GM23248 (cell line): ENCODE measurements at regions not wholly inside any gene's neighbourhood (a gene's known extent, or its start where the extent isn't known, plus 50 kb on each side); places are given as distances from the start of the nearest gene placed in this dataset.

Experiments used
- DNase-seq: peaks from one replicate; pipeline ENCODE4 v3.0.0-alpha.2; 2015
- H2AFZ ChIP-seq: fragments of 200-600 bp; sonication (generic); 2 replicates; pipeline ENCODE4 v1.6.1; 2016; ENCODE audit warnings: antibody characterized with exemption
- H3F3A ChIP-seq: fragments of 200-600 bp; sonication (generic); 2 replicates; pipeline ENCODE4 v1.6.1; 2016; ENCODE audit warnings: mild to moderate bottlenecking, antibody characterized with exemption, mixed run types; ENCODE audit not compliant: insufficient read depth
- H3K27ac ChIP-seq: fragments of 200-600 bp; sonication (generic); 2 replicates; pipeline ENCODE4 v1.5.1; 2016; ENCODE audit warnings: mild to moderate bottlenecking
- H3K27me3 ChIP-seq: fragments of 200-600 bp; sonication (generic); replicated peaks from 2 replicates; pipeline ENCODE4 v1.6.1; 2016; ENCODE audit warnings: mild to moderate bottlenecking; ENCODE audit not compliant: insufficient read depth
- H3K36me3 ChIP-seq: fragments of 200-600 bp; sonication (generic); 2 replicates; pipeline ENCODE4 v1.6.1; 2016; ENCODE audit warnings: low read depth, mild to moderate bottlenecking
- H3K4me1 ChIP-seq: fragments of 200-600 bp; sonication (generic); 2 replicates; pipeline ENCODE4 v1.6.1; 2016; ENCODE audit warnings: mild to moderate bottlenecking; ENCODE audit not compliant: insufficient read depth
- H3K4me2 ChIP-seq: fragments of 200-600 bp; sonication (generic); one replicate; pipeline ENCODE4 v1.6.1; 2016; ENCODE audit warnings: mild to moderate bottlenecking; ENCODE audit not compliant: unreplicated experiment
- H3K4me3 ChIP-seq: fragments of 200-600 bp; sonication (generic); 2 replicates; pipeline ENCODE4 v1.5.1; 2016; ENCODE audit warnings: mild to moderate bottlenecking
- H3K79me2 ChIP-seq: fragments of 200-600 bp; sonication (generic); 2 replicates; pipeline ENCODE4 v1.6.1; 2016; ENCODE audit warnings: mild to moderate bottlenecking; ENCODE audit not compliant: insufficient read depth
- H3K9ac ChIP-seq: fragments of 200-600 bp; sonication (generic); 2 replicates; pipeline ENCODE4 v1.6.1; 2016; ENCODE audit warnings: mild to moderate bottlenecking
- H3K9me2 ChIP-seq: fragments of 200-600 bp; sonication (generic); 2 replicates; pipeline ENCODE4 v1.6.1; 2016; ENCODE audit warnings: mixed run types, mild to moderate bottlenecking, moderate library complexity; ENCODE audit not compliant: insufficient read depth
- H3K9me3 ChIP-seq: fragments of 200-600 bp; sonication (generic); one replicate; pipeline ENCODE4 v1.6.1; 2017; ENCODE audit warnings: low read depth
- H4K20me1 ChIP-seq: fragments of 200-600 bp; sonication (generic); 2 replicates; pipeline ENCODE4 v1.6.0; 2016; ENCODE audit not compliant: insufficient read depth
- EZH2 ChIP-seq: fragments of 200-600 bp; sonication (generic); IDR thresholded peaks from 2 replicates; pipeline ENCODE4 v1.6.1; 2018; ENCODE audit warnings: antibody characterized with exemption, mild to moderate bottlenecking; ENCODE audit not compliant: insufficient read depth, poor library complexity, severe bottlenecking
- EZH2phosphoT487 ChIP-seq: fragments of 200-600 bp; sonication (generic); IDR thresholded peaks from 2 replicates; pipeline ENCODE4 v1.6.1; 2018; ENCODE audit warnings: antibody characterized with exemption, moderate library complexity, mild to moderate bottlenecking, low read depth; ENCODE audit not compliant: insufficient read depth
- WGBS, 2 experiments: methylation state at CpG; one replicate each; pipeline ENCODE4 v1.1.6; 2015 to 2017; ENCODE audit warnings: low lambda C conversion rate in 2 of 2, low coverage in 1 of 2; ENCODE audit errors: missing lambda C conversion rate in 2 of 2; 5-methylcytosine and 5-hydroxymethylcytosine counted together
- in situ Hi-C: fragments of 300-500 bp; cut with MboI; formaldehyde crosslinking; loops from 2 replicates; pipeline ENCODE4 v1.15.0; 2020

GRCh38 chr5:30197662-30198061, 995.8 kb upstream of the CDH6 start:
- no peak overlapping the region for H3K4me3 ChIP-seq
- H3K79me2 ChIP-seq, result no peaks in the 10 kb centered on the region
- H3K4me1 ChIP-seq, result no peaks in the 10 kb centered on the region
- H4K20me1 ChIP-seq, result no peaks in the 10 kb centered on the region
- H3K9me3 ChIP-seq, result no peaks in the 10 kb centered on the region
- H3K27ac ChIP-seq, result no peak overlapping the region
- H3K9ac ChIP-seq, result no peak overlapping the region
- no peaks in the 10 kb centered on the region for H3F3A ChIP-seq
- TF ChIP-seq EZH2phosphoT487, result no peak
- TF ChIP-seq EZH2, result no peak
- in situ Hi-C loops, result no loop called here
- 24 to 26% methylated on average over 3 of the region's 3 CpGs for WGBS, 2 experiments
- DNase-seq, result no peak
- no peaks in the 10 kb centered on the region for H3K27me3 ChIP-seq
- H3K36me3 ChIP-seq, result no peaks in the 10 kb centered on the region
- no peak overlapping the region for H2AFZ ChIP-seq
- H3K4me2 ChIP-seq, result no peak overlapping the region
- no peaks in the 10 kb centered on the region for H3K9me2 ChIP-seq

- Histone ChIP-seq H3K27ac (no peak overlapping the region), H3K9ac (no peak overlapping the region), H3K27me3 (no peaks in the 10 kb centered on the region), H3K9me3 (no peaks in the 10 kb centered on the region), H3K4me2 (no peak overlapping the region), H4K20me1 (no peaks in the 10 kb centered on the region), H3K79me2 (no peaks in the 10 kb centered on the region), H3K4me1 (no peaks in the 10 kb centered on the region), H3K4me3 (no peak overlapping the region), H3K36me3 (no peaks in the 10 kb centered on the region), H3F3A (no peaks in the 10 kb centered on the region), H3K9me2 (no peaks in the 10 kb centered on the region), H2AFZ (no peak overlapping the region)
- no peak for DNase-seq
- 13 to 22% methylated on average over 2 of the region's 2 CpGs for WGBS, 2 experiments
- TF ChIP-seq EZH2phosphoT487 (no peak), EZH2 (no peak)
- in situ Hi-C loops, result no loop called here
Observed at GRCh38 chr5:30195036-30195435, 998.5 kb upstream of the CDH6 start.

- 1 to 2% methylated on average over 5 of the region's 5 CpGs for WGBS, 2 experiments
- no peaks in the 10 kb centered on the region for H4K20me1 ChIP-seq
- no peak overlapping the region for H2AFZ ChIP-seq
- no peak overlapping the region for H3K4me2 ChIP-seq
- no peak overlapping the region for H3K4me3 ChIP-seq
- H3K4me1 ChIP-seq, result no peaks in the 10 kb centered on the region
- in situ Hi-C loops, result no loop called here
- H3K79me2 ChIP-seq, result no peaks in the 10 kb centered on the region
- H3K9me3 ChIP-seq, result no peaks in the 10 kb centered on the region
- no peak overlapping the region for H3K9ac ChIP-seq
- no peaks in the 10 kb centered on the region for H3F3A ChIP-seq
- no peaks in the 10 kb centered on the region for H3K27me3 ChIP-seq
- H3K27ac ChIP-seq, result no peak overlapping the region
- H3K9me2 ChIP-seq, result no peaks in the 10 kb centered on the region
- DNase-seq, result no peak
- no peak for TF ChIP-seq EZH2phosphoT487
- no peak for TF ChIP-seq EZH2
- H3K36me3 ChIP-seq, result no peaks in the 10 kb centered on the region
Observed at GRCh38 chr5:30194595-30194994, 998.9 kb upstream of the CDH6 start.

- no peaks in the 10 kb centered on the region for H3K9me2 ChIP-seq
- no peaks in the 10 kb centered on the region for H4K20me1 ChIP-seq
- in situ Hi-C loops, result no loop called here
- no peaks in the 10 kb centered on the region for H3K36me3 ChIP-seq
- no peak for TF ChIP-seq EZH2
- TF ChIP-seq EZH2phosphoT487, result no peak
- H3K9ac ChIP-seq, result no peak overlapping the region
- no peak overlapping the region for H3K4me3 ChIP-seq
- H3F3A ChIP-seq, result no peaks in the 10 kb centered on the region
- no peaks in the 10 kb centered on the region for H3K9me3 ChIP-seq
- H2AFZ ChIP-seq, result no peak overlapping the region
- no peak overlapping the region for H3K4me2 ChIP-seq
- no peaks in the 10 kb centered on the region for H3K79me2 ChIP-seq
- 31 to 35% methylated on average over 7 of the region's 7 CpGs for WGBS, 2 experiments
- no peaks in the 10 kb centered on the region for H3K27me3 ChIP-seq
- H3K27ac ChIP-seq, result no peak overlapping the region
- no peak for DNase-seq
- no peaks in the 10 kb centered on the region for H3K4me1 ChIP-seq
Observed at GRCh38 chr5:30183795-30184194, 1009.7 kb upstream of the CDH6 start.

- H3K4me1 ChIP-seq, result no peaks in the 10 kb centered on the region
- H3K9me3 ChIP-seq, result no peaks in the 10 kb centered on the region
- H3F3A ChIP-seq, result no peaks in the 10 kb centered on the region
- 20% methylated on average over 1 of the region's 1 CpG for WGBS, 2 experiments
- H3K9ac ChIP-seq, result no peak overlapping the region
- in situ Hi-C loops, result no loop called here
- no peak overlapping the region for H3K4me3 ChIP-seq
- H4K20me1 ChIP-seq, result no peaks in the 10 kb centered on the region
- no peak overlapping the region for H3K4me2 ChIP-seq
- no peak for DNase-seq
- no peaks in the 10 kb centered on the region for H3K36me3 ChIP-seq
- H3K27ac ChIP-seq, result no peak overlapping the region
- no peak for TF ChIP-seq EZH2phosphoT487
- no peak for TF ChIP-seq EZH2
- H3K79me2 ChIP-seq, result no peaks in the 10 kb centered on the region
- H2AFZ ChIP-seq, result no peak overlapping the region
- H3K9me2 ChIP-seq, result no peaks in the 10 kb centered on the region
- no peaks in the 10 kb centered on the region for H3K27me3 ChIP-seq
Observed at GRCh38 chr5:30156156-30156555, 1037.3 kb upstream of the CDH6 start.
